Erythroblast (primary cell): ENCODE measurements at regions not wholly inside any gene's neighbourhood (a gene's known extent, or its start where the extent isn't known, plus 50 kb on each side); places are given as distances from the start of the nearest gene placed in this dataset.

ENCODE experiments used
- GATA1 ChIP-seq: IDR thresholded peaks from 2 replicates; pipeline ENCODE4 v1.6.1; 2011; ENCODE audit warnings: low read depth, mild to moderate bottlenecking, control low read depth, low read length, moderate library complexity
- POLR2A ChIP-seq: IDR thresholded peaks from 2 replicates; pipeline ENCODE4 v1.6.1; 2011; ENCODE audit warnings: mild to moderate bottlenecking, low read length

DNA sequence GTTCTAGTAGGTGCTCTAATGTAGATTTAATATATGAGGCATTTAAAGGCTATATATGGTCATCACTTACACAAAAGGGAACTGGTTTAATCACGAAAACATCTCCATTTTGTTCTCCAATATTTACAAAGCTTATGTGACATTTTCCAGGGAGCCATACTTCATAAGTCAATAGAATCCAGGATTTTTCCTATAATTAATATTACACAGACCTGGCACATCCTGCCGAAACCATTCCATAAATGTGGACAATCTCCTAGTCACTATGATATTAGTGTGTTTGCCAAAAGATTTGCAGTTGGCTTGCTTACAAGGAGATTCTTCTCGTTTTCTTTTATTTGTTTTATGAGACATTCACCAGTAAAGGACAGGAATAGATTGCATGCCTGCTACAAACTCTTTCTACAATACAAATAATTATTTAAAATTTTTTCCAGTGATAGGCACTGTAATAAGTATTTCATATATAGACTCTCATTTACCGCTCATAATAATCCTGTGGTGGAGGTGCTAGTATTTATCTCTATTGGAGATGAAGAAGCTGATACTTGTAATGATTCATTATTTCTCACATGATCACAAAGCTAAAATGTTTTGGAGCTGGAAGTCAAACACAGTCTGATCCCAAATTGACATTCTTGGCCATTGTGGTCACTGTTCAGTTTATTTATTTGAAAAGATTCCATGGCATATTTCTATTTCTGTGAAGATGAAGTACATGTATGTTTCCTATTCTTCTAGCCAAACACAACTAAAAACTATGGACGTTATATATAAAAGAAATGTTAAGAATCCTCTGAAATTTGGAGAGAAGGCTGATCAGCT lies 597.0 kb downstream of the HTR1B start:
- TF ChIP-seq POLR2A (no peak), GATA1 (no peak)
